ENCODE measurements at regions not wholly inside any gene's neighbourhood (a gene's known extent, or its start where the extent isn't known, plus 50 kb on each side); places are given as distances from the start of the nearest gene placed in this dataset.
"Not testable (repeated sequence)": the region's sequence is repeated elsewhere in the genome, so short reads cannot be mapped to it uniquely, and the experiment has no call there.

DNA sequence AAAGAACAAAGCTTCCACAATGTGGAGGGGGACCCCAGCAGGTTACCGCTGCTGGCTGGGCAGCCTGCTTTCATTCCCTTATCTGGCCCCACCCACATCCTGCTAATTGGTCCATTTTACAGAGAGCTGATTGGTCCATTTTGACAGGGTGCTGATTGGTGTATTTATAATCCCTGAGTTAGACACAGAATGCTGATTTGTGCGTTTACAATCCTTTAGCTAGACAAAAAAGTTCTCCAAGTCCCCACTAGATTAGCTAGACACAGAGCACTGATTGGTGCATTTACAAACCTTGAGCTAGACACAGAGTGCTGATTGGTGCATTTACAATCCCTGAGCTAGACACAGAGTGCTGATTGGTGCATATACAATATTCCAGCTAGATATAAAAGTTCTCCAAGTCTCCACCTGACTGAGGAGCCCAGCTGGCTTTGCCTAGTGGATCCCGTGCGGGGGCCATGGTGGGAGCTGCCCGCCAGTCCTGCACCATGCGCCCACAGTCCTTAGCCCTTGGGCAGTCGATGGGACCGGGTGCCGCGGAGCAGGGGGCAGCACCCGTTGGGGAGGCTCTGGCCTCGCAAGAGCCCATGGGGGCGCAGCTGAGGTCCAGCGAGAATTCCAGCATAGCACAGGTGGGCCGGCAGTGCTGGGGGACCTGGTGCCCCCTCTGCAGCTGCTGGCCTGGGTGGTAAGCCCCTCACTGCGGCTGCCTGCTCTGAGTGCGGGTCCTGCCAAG, 88.8 kb upstream of the MYLIP start:
- not testable (repeated sequence) for DNase-seq (ENCODE audit: low read depth)

DNA sequence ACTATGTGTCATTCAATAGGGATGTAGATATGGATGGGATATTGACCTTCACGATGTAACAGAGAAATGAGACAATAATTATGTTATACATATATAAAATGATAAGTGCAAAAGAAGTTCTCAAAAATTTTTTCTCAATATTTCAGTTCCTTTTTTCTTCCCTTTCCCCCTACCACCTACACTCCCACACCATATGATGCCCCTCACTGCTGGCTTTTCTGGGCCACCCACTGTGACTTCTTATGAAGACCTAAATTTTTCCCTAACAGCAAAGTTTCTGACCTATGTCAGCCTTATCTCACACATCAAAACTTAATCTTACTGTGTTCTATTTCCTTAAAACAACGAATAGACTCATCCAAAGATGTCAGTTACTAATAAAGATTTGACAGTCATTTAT, 89.9 kb upstream of the MYLIP start:
- no peak for DNase-seq (ENCODE audit: low read depth)

DNA sequence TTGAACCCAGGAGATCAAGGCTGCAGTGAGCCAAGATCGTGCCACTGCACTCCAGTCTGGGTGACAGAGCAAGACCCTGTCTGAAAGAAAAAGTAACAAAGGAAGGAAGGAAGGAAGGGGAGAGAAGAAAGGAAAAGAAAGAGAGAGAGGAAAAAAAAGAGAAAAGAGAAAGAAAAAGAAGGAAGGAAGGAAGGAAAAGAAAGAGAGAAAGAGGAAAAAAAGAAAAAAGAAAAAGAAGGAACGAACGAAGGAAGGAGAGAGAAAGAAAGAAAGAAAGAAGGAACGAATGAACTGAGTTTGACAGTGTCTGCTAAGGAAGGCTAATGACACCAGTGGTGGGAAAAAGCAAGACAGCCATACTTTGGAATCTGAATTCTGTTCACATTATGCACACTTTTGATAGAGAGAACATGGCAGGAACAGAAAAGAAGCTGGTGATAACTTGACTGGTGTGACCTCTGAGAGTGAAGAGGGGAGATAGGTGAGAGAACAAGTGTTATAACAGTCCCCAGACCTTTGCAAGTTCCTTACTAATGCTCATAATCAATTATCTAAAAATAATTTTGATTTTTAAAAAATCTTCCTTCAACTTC, 93.3 kb upstream of the MYLIP start:
- no peak for DNase-seq (ENCODE audit: low read depth)

DNA sequence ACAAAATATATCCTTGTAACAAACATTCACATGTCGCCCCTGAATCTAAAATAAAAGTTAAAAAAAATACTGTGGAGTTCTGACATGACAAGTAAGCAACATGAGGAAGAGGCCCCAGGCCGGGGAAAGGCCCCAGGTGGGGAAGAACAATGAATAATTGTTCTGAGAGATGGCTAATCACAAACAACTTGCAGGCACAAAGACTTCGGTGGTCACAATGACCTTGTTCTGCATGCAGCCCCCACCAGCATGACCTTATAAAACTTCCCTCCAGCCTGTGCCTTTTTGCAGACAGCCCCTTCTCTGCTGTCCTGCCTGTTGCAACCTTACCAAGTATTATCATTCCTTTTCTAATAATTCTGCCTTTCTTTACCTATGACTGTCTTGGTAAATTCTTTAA, 95.7 kb upstream of the MYLIP start:
- DNase-seq (ENCODE audit: low read depth), result no peak

DNA sequence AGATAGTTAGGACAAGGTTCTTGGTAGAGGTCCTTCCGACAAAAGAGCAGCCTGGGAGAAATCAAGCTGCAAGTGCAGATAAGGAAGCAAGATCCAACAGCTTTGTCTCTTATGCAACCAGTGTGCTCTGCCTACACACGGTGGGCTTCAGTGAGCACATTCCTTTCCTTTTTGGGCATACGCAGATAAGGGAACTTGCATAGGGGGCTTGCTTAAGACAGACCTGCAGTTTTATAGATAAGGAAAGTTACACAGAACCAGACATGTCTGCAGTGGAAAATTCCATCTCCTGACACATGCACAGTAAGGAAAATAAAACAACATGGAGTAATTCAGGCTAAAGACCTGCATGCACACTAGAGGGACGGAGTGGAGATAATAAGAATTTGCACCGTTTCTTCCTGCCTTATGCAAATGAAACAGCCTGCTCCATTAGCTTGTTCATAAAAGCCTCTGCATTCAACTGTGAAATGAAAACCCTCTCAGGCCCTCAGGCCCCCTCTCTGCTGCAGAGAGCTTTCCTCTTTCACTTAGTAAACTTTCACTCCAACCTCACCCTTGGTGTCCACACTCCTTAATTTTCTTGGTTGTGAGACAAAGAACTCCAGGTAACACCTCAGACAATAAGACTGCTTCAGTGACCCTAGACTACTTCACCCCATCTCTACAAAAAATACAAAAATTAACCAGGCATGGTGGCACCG, 97.5 kb upstream of the MYLIP start:
- DNase-seq (ENCODE audit: low read depth), result no peak

DNA sequence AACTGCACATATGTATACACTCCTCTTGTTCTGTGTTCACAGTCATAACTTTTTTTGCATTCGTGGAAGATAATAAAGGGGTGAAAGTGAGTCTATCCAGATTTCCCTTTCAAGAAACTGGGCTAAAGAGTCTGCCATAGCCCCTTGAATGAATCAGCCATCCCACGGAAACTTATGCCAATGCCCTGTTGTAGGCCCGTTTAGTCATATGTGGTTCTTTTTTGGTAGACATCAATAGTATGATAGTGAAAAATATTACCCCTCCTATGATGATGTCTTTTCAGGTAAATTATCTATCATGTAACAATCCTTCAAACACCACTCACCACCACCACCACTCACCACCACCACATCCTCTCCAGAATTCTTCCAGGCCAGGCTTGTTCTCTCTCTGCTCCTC, 99.9 kb upstream of the MYLIP start:
- DNase-seq (ENCODE audit: low read depth), result no peak

DNA sequence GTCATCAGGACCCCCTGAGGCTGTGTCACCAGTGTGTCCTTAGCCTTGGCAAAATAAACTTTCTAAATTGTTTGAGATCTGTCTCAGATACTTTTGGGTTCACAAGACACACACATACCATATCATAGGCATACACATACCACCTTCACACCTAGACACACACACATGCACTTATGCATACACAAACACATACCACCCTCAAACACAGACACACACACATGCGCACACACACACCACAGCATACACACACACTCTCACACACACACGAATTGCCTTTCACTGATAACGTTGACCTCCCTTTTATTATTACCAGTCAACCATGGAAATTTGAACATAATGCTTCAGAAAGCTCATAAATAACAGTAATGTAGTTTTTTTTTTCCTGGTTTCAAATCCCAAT, 108.6 kb upstream of the MYLIP start:
- DNase-seq (ENCODE audit: low read depth), result no peak

DNA sequence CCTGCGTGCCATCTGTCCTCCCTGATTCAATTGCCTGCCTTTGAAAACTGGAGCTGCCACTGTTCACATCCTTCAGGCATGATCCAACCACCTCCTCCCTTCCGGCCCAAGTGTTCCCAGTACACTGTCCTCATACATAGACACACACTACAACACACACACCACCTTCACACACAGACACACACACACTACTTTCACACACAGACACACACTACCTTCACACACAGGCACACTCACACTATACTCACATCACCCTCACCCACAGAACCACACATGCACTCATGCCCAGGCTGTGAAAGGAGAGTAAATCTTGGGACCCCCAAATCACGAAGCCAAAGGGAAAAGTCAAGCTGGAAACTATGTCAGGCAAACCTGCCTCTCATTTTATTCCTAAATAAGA, 109.4 kb upstream of the MYLIP start:
- no peak for DNase-seq (ENCODE audit: low read depth)

DNA sequence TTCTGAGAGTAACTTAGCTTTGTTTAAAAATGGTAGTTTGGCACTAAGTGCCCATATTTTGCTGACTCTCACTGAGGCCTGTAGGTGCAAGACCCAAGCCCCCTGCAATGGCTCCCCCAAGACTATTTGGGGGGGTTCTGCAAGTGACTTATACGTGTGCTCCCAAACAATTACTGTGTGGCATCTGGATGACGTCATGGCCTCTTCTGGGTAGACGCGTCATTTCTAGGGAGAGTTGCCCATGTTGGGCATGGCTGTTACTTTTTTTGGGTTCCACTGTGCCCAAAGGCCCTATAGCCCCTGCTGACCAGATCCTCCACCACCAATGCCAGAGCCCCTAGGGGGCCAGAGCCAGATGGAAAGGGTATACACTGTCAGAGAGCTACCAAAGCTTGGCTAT, 110.3 kb upstream of the MYLIP start:
- DNase-seq (ENCODE audit: low read depth), result no peak

DNA sequence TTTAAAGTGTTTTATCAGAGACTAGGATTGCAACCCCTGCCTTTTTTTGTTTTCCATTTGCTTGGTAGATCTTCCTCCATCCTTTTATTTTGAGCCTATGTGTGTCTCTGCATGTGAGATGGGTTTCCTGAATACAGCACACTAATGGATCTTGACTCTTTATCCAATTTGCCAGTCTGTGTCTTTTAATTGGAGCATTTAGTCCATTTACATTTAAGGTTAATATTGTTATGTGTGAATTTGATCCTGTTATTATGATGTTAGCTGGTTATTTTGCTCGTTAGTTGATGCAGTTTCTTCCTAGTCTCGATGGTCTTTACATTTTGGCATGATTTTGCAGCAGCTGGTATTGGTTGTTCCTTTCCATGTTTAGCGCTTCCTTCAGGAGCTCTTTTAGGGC, 114.6 kb upstream of the MYLIP start:
- not testable (repeated sequence) for DNase-seq (ENCODE audit: low read depth)

DNA sequence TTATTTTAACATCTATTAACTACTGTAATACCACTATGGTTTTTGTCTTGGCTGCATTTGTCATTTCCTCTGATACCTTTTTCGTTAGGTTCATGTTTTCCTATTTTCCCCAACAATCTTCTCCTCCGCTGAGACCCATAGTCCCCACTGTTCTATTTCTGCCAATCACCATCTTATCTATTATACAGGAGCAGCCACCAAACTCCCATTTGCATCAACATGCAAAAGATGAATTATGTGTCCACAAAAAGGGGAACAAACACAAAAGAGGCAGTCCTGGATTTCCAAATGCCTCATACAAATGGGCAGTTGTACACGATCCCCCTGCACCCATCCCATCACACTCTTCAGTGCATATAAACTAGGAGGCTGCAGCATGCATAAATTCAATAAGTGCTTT, 121.7 kb upstream of the MYLIP start:
- DNase-seq (ENCODE audit: low read depth), result no peak

DNA sequence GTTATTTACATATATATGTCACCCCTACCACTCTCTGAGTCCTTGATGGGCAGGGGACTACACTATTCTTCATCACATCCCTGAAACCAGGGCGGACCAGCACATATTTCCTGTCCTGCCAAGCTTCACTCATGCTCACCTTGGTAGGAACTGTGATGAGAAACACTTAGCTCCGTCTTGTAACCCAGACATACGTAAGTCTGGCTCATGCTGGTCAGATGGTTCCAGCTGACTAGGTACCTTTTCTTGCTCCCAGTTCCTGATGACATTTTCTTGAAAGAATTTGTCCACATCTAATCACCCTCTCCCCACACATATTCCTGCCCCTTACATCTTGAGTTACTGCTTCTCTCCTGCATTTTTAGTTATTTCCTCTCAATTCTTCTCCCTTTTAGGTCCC, 122.2 kb upstream of the MYLIP start:
- DNase-seq (ENCODE audit: low read depth), result no peak

DNA sequence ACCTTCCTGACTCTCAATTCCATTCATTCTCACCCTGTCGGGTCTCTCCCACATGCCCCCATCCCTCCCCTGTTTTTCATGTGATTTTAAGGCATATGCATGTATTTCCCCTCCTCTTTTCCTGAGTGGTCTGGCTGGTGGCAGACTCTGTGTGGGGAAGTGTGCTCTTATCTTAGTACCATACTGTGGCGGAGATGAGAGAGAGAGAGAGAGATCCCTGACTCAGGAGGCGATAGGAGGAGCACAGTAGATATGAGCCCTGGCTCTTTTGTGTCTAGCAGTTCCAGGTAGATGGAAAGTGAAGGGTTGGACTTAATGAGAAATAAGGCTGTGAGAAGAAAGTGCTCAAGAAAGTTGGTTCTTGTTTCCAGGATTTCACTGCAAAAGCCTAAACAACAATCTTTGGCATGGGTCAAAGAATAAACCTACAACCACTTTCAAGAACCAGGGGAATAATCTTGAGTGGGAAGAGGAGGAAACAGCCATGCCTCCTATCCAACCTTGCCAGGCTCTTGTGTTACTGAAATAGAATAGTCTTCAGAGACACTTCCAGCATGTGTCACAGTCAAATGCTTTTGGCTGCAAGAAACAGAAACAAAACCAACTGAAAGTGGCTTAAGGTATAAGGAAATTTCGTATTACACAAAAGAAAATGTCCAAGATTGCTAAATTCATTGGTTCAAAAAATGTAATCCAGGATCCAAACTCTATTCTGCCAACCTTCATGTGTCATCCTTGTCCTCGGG, 123.8 kb upstream of the MYLIP start:
- DNase-seq (ENCODE audit: low read depth), result no peak

DNA sequence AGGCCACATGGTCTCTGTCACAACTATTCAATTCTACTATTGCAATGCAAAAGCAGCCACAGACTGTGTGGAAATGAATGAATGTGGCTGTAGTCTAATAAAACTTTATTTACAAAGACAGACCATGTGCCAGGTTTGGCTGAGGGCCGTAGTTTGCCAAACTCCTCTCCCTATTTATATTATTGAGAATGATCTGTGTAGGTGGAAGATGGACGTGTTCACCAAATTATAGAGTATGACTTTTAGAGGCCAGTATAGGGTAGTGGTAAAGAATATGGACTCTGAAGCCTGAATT, 125.7 kb upstream of the MYLIP start:
- no peak for DNase-seq (ENCODE audit: low read depth)

DNA sequence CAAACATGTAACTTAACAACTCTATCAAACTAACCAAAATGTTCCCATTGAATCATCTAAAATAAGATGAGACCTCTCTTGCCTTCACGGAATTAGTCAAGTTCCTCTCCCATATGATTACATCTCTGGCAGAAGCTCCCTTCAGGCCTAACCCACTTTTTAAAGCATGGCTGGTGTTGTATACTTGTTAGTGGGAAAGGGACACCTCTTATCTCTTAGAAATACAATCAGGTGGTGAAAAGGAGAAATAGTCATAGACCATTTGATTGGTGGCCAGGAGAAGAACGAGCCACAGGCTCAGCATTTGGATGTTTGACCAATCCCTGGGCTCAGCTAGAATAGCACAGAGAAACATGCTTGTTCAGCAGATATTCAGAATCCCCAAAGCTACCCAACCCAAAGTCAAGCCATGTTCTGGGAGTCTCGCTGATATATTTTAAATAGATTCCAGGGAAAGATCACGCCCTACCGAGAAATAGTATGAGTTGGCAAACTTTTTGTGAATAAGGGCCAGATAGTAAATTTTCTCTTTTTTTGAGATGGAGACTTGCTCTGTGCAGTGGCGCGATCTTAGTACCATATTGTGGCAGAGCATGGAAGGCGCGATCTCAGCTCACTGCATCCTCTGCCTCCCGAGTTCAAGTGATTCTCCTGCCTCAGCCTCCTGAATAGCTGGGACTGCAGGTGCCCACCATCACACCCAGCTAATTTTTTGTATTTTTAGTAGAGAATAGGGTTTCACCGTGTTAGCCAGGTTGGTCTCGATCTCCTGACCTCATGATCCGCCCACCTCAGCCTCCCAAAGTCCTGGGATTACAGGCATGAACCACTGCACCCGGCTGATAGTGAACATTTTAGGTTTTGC, 126.3 kb upstream of the MYLIP start:
- DNase-seq (ENCODE audit: low read depth), result no peak

DNA sequence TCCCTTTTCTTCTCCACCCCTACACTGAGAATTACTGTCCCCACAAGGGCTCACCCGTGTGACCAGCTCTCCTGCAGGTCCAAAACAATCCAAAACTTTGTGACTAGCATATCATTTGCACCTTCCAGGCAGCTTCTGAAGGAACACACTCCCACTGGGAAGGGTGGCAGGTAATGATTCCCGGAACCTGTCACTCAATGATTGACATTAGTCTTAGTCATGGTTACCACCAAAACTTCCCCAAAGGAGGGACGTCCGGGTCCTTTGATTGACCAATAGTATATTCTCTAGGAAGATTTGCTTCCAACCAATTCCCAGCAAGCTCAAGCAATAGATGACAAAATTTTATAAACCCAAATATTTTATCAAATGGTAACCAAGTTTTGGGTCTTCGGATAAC, 127.7 kb upstream of the MYLIP start:
- no peak for DNase-seq (ENCODE audit: low read depth)

DNA sequence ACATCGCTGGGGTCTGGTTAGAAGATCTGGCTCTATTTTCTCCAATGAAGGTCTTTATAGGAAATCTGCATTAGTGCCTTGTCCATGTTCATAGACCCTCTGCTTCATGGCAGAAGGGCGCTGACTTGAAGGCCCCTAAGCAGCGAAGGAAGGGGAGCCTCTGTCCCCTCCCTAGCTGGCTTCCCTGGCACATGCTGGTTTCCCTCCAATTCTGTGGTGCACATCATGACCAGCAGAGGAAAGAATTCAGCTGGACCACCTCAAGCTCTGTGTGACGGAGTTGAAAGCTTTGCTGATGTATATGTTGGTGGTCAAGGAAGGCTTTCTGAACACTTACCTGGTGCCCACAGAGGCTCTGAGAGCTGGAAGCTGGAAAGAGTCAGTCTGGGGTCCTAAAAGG, 129.7 kb upstream of the MYLIP start:
- no peak for DNase-seq (ENCODE audit: low read depth)

DNA sequence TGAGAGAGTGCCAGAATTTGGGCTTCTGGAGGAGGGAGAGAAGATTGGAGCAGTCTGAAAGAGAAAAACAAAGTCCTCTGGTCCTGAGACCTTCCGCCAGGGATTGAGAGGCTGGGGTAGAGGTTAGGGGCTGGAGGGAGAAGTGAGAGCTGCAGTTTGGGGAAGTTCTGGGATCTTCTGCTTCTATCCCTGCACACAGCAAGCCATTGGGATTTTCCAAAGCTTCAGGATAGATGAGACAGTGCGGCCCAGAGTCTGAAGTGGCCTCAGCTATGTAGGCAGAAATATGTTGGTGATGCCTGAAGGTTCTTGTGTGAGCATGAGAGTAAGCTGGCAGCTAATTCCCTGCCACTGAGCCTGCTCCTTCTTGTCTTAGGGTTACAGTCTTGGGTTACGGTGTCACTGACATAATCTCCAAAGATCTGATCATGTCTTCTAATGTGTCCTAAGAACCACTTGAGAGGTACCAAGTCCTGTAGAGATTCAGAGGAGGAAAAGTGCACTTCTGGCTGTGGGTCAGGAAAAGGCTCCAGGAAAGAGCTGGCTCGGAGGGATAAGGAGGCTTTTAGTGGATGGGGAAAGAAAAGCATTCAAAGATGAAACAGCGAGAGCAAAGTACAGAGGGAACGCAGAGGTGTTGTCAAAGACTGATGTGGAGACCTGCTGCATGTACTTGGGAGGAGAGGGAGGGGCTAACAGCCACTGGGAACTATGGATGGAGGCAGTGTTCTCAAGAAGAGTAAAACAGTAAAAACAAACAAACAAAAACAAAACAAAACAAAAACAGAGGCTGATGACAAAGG, 131.1 kb upstream of the MYLIP start:
- no peak for DNase-seq (ENCODE audit: low read depth)

DNA sequence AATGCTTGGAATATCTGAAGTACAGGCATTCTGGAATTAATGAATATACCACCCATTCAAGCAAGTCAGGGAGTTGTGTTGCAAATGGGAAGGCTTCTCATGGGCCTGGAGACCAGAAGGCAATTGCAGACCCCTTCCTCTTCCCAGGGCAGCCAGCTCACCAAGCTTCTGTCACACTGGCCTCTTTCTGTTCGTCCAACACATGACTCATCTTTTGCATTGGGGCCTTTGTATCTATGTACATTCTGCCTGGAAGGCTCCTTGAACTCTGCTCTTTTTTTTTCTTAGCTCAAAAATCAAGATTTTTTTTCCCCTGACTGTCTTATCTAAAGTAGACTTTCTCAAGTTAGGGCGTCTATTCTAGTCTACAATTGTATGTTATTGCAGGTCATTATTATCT, 132.9 kb upstream of the MYLIP start:
- DNase-seq (ENCODE audit: low read depth), result no peak

DNA sequence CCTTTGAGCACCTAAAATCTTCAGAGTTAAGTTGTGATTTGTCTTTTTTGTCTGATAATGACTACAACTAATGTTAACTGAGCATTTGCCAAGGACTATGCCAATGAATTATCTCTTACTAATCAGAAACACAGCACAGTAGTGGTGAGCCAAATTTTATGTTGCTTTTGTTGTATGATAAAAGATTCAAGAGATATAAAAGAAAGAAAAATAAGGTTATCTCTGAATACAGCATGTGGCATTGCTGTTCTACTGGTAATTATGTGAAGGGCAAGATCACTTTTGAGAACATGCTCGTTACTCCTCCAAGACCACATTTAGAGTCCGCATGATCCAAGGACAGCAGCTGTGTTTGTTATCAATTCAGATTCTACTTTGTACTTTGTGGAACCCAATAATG, 133.4 kb upstream of the MYLIP start:
- DNase-seq (ENCODE audit: low read depth), result no peak

DNA sequence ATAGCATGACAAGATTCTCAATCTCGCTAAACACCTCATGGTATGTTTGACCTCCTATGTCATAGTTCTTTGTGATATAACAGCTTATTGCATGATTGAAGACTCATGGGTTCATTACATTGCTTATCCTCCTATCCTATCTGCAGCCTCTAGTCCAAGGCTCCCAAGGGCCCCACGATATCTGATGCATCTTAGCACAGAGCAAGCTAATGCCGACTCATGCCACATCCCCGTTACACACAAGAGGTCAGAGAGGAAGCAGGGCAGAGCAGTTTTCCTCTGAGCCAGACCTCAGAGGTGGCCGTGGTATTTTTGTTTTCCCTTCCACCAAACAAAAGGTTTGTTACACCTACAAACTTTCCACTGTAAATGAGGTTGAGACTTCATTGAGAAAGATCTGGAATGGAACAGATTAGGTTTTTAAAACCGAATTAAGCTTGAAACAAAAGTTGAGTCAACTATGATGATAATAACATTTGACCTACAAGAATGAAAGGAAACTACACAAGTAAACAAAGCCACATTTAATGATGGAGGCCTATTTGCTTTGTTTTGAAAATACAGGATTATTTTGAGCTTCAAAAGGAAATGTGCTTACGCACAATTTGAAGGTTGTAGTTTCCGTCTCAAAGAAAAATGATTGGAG, 133.9 kb upstream of the MYLIP start:
- DNase-seq (ENCODE audit: low read depth), result no peak
